SK-N-SH treated with all-trans-retinoic acid at 6 μM for 48 hours (cell line): ENCODE measurements at regions not wholly inside any gene's neighbourhood (a gene's known extent, or its start where the extent isn't known, plus 50 kb on each side); places are given as distances from the start of the nearest gene placed in this dataset.
A peak's percentile ranks its signal among the peaks of the same experiment; 100 is the strongest.

Source experiments
- ATAC-seq: fragments of 200-7000 bp; cut with Tn5 transposase; 3 replicates; pipeline ENCODE4 v1.9.1; 2020; ENCODE audit warnings: mild to moderate bottlenecking, moderate library complexity
- CSDC2 ChIP-seq: fragments of 250-450 bp; sonication (Bioruptor Pico); IDR thresholded peaks from 2 replicates; pipeline ENCODE4 v1.5.0; 2020; ENCODE audit warnings: mild to moderate bottlenecking, moderate library complexity
- ESRRG ChIP-seq: fragments of 250-450 bp; sonication (Bioruptor Pico); IDR thresholded peaks from 2 replicates; pipeline ENCODE4 v1.6.1; 2021; ENCODE audit warnings: mild to moderate bottlenecking
- GLIS3 ChIP-seq: fragments of 250-450 bp; sonication (Bioruptor Pico); IDR thresholded peaks from 2 replicates; pipeline ENCODE4 v1.5.0; 2020; ENCODE audit warnings: mild to moderate bottlenecking, moderate library complexity
- ISL1 ChIP-seq: fragments of 250-450 bp; sonication (Bioruptor Pico); IDR thresholded peaks from 2 replicates; pipeline ENCODE4 v2.1.2; 2022; ENCODE audit warnings: mild to moderate bottlenecking, moderate library complexity
- OSR1 ChIP-seq: fragments of 250-450 bp; sonication (Bioruptor Pico); IDR thresholded peaks from 2 replicates; pipeline ENCODE4 v1.8.0; 2022; ENCODE audit warnings: moderate library complexity, mild to moderate bottlenecking, inconsistent platforms
- PPARA ChIP-seq: fragments of 250-450 bp; sonication (Bioruptor Pico); IDR thresholded peaks from 2 replicates; pipeline ENCODE4 v1.5.0; 2020; ENCODE audit warnings: mild to moderate bottlenecking, borderline replicate concordance
- RARB ChIP-seq: fragments of 250-450 bp; sonication (Bioruptor Pico); IDR thresholded peaks from 2 replicates; pipeline ENCODE4 v1.8.0; 2021; ENCODE audit warnings: mild to moderate bottlenecking, moderate library complexity
- SNAI2 ChIP-seq: fragments of 250-450 bp; sonication (Bioruptor Pico); IDR thresholded peaks from 2 replicates; pipeline ENCODE4 v1.5.0; 2020; ENCODE audit warnings: mild to moderate bottlenecking, moderate library complexity
- TCF4 ChIP-seq: fragments of 250-450 bp; sonication (Bioruptor Pico); IDR thresholded peaks from 2 replicates; pipeline ENCODE4 v1.8.0; 2021; ENCODE audit warnings: mild to moderate bottlenecking, moderate library complexity, borderline replicate concordance
- TOX ChIP-seq: fragments of 250-450 bp; sonication (Bioruptor Pico); IDR thresholded peaks from 2 replicates; pipeline ENCODE4 v1.8.0; 2021; ENCODE audit warnings: mild to moderate bottlenecking, moderate library complexity, borderline replicate concordance
- TSHZ2 ChIP-seq: fragments of 250-450 bp; sonication (Bioruptor Pico); IDR thresholded peaks from 2 replicates; pipeline ENCODE4 v1.5.0; 2020; ENCODE audit warnings: mild to moderate bottlenecking, moderate library complexity
- ZC3H10 ChIP-seq: fragments of 250-450 bp; sonication (Bioruptor Pico); IDR thresholded peaks from 2 replicates; pipeline ENCODE4 v1.5.1; 2021; ENCODE audit warnings: mild to moderate bottlenecking, moderate library complexity
- ZFP3 ChIP-seq: fragments of 250-450 bp; sonication (Bioruptor Pico); IDR thresholded peaks from 2 replicates; pipeline ENCODE4 v1.5.0; 2020; ENCODE audit warnings: mild to moderate bottlenecking, moderate library complexity
- ZFP30 ChIP-seq: fragments of 450-650 bp; formaldehyde crosslinking; IDR thresholded peaks from 2 replicates; pipeline ENCODE4 v1.5.0; 2022; ENCODE audit warnings: mild to moderate bottlenecking, moderate library complexity
- ZNF565 ChIP-seq: fragments of 450-650 bp; formaldehyde crosslinking; conservative IDR thresholded peaks from 2 replicates; pipeline ENCODE4 v1.5.0; 2020; ENCODE audit warnings: low read depth, mild to moderate bottlenecking, moderate library complexity
- ZNF70 ChIP-seq: fragments of 450-650 bp; formaldehyde crosslinking; IDR thresholded peaks from 2 replicates; pipeline ENCODE4 v1.5.0; 2020; ENCODE audit warnings: mild to moderate bottlenecking, moderate library complexity
- ZNF8 ChIP-seq: fragments of 450-650 bp; formaldehyde crosslinking; IDR thresholded peaks from 2 replicates; pipeline ENCODE4 v1.5.0; 2020; ENCODE audit warnings: mild to moderate bottlenecking, moderate library complexity
- TF ChIP-seq, protein P1 (sequence below): fragments of 250-450 bp; sonication (Bioruptor Pico); IDR thresholded peaks from 2 replicates; pipeline ENCODE4 v1.5.1; 2021; ENCODE audit warnings: mild to moderate bottlenecking, moderate library complexity
- TF ChIP-seq, protein P2 (sequence below): fragments of 250-450 bp; sonication (Bioruptor Pico); IDR thresholded peaks from 2 replicates; pipeline ENCODE4 v1.8.0; 2021; ENCODE audit warnings: low read depth, mild to moderate bottlenecking, moderate library complexity, borderline replicate concordance
- TF ChIP-seq, protein P3 (sequence below): fragments of 250-450 bp; sonication (Bioruptor Pico); IDR thresholded peaks from 2 replicates; pipeline ENCODE4 v1.8.0; 2020; ENCODE audit warnings: mild to moderate bottlenecking, moderate library complexity, borderline replicate concordance

GRCh38 chr2:224222291-224222690 lies 179.6 kb downstream of the FAM124B start:
- ATAC-seq, result peak; percentile 75
- TF ChIP-seq, protein P1, sequence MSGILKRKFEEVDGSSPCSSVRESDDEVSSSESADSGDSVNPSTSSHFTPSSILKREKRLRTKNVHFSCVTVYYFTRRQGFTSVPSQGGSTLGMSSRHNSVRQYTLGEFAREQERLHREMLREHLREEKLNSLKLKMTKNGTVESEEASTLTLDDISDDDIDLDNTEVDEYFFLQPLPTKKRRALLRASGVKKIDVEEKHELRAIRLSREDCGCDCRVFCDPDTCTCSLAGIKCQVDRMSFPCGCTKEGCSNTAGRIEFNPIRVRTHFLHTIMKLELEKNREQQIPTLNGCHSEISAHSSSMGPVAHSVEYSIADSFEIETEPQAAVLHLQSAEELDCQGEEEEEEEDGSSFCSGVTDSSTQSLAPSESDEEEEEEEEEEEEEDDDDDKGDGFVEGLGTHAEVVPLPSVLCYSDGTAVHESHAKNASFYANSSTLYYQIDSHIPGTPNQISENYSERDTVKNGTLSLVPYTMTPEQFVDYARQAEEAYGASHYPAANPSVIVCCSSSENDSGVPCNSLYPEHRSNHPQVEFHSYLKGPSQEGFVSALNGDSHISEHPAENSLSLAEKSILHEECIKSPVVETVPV (CRISPR knock-in tag), result no peak
- TF ChIP-seq ISL1 (no peak), CSDC2 (CRISPR knock-in tag) (no peak), TSHZ2 (CRISPR knock-in tag) (no peak), SNAI2 (CRISPR knock-in tag) (no peak), ZNF565 (CRISPR knock-in tag) (no peak), ZFP3 (CRISPR knock-in tag) (no peak), TOX (CRISPR knock-in tag) (no peak), OSR1 (CRISPR knock-in tag) (no peak), ZFP30 (no peak), ZC3H10 (no peak)
- TF ChIP-seq, protein P2, sequence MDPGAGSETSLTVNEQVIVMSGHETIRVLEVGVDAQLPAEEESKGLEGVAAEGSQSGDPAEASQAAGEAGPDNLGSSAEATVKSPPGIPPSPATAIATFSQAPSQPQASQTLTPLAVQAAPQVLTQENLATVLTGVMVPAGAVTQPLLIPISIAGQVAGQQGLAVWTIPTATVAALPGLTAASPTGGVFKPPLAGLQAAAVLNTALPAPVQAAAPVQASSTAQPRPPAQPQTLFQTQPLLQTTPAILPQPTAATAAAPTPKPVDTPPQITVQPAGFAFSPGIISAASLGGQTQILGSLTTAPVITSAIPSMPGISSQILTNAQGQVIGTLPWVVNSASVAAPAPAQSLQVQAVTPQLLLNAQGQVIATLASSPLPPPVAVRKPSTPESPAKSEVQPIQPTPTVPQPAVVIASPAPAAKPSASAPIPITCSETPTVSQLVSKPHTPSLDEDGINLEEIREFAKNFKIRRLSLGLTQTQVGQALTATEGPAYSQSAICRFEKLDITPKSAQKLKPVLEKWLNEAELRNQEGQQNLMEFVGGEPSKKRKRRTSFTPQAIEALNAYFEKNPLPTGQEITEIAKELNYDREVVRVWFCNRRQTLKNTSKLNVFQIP, result no peak
- TF ChIP-seq, all 23 proteins: peak for 0

DNA sequence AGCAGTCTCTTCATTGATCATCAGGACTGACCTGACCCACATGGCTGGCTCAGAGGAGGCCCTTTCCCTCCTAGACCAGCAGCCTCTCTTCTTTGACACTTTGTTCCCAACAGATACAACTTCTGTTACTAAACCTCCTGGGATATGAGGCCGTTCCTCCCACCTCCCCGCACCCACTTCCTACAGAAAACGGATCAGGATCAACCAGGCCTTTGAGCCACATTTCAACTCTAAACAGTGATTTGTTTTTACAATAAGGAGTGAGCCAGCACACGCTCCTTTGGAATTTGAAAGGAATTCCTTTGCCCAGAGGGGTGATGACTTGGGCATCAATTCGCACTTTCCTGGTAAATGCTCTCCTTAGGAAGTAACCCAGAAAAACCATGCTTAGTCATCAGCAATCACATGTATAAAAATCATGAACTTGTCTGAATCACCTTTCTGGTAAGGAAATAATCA lies 180.4 kb downstream of the FAM124B start:
- ATAC-seq, result peak; percentile 92
- TF ChIP-seq ZNF8 (CRISPR knock-in tag), result no peak
- TF ChIP-seq ESRRG (CRISPR knock-in tag), result no peak
- TF ChIP-seq ISL1, result no peak
- TF ChIP-seq GLIS3, result no peak
- TF ChIP-seq ZNF565 (CRISPR knock-in tag), result no peak
- TF ChIP-seq TSHZ2 (CRISPR knock-in tag), result no peak
- TF ChIP-seq, protein P3, sequence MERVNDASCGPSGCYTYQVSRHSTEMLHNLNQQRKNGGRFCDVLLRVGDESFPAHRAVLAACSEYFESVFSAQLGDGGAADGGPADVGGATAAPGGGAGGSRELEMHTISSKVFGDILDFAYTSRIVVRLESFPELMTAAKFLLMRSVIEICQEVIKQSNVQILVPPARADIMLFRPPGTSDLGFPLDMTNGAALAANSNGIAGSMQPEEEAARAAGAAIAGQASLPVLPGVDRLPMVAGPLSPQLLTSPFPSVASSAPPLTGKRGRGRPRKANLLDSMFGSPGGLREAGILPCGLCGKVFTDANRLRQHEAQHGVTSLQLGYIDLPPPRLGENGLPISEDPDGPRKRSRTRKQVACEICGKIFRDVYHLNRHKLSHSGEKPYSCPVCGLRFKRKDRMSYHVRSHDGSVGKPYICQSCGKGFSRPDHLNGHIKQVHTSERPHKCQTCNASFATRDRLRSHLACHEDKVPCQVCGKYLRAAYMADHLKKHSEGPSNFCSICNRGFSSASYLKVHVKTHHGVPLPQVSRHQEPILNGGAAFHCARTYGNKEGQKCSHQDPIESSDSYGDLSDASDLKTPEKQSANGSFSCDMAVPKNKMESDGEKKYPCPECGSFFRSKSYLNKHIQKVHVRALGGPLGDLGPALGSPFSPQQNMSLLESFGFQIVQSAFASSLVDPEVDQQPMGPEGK (CRISPR knock-in tag), result no peak
- TF ChIP-seq ZNF70 (CRISPR knock-in tag), result no peak
- TF ChIP-seq PPARA (CRISPR knock-in tag), result no peak
- TF ChIP-seq SNAI2 (CRISPR knock-in tag), result no peak
- no peak for TF ChIP-seq RARB (CRISPR knock-in tag)
- TF ChIP-seq, protein P2, result no peak
- no peak for TF ChIP-seq ZC3H10
- no peak for TF ChIP-seq TCF4 (CRISPR knock-in tag)
